Left renal cortex interstitium (tissue), 4 donors: ENCODE measurements at regions not wholly inside any gene's neighbourhood (a gene's known extent, or its start where the extent isn't known, plus 50 kb on each side); places are given as distances from the start of the nearest gene placed in this dataset.
A peak's percentile ranks its signal among the peaks of the same experiment; 100 is the strongest.
"Not testable (repeated sequence)": the region's sequence is repeated elsewhere in the genome, so short reads cannot be mapped to it uniquely, and the experiment has no call there.

ENCODE experiments used
- DNase-seq, 4 donors: peaks; one replicate each; pipeline ENCODE4 v3.0.0-alpha.2; 2013; ENCODE audit warnings: low read depth in 4 of 4, low spot score in 2 of 4, missing footprints in 1 of 4

DNA sequence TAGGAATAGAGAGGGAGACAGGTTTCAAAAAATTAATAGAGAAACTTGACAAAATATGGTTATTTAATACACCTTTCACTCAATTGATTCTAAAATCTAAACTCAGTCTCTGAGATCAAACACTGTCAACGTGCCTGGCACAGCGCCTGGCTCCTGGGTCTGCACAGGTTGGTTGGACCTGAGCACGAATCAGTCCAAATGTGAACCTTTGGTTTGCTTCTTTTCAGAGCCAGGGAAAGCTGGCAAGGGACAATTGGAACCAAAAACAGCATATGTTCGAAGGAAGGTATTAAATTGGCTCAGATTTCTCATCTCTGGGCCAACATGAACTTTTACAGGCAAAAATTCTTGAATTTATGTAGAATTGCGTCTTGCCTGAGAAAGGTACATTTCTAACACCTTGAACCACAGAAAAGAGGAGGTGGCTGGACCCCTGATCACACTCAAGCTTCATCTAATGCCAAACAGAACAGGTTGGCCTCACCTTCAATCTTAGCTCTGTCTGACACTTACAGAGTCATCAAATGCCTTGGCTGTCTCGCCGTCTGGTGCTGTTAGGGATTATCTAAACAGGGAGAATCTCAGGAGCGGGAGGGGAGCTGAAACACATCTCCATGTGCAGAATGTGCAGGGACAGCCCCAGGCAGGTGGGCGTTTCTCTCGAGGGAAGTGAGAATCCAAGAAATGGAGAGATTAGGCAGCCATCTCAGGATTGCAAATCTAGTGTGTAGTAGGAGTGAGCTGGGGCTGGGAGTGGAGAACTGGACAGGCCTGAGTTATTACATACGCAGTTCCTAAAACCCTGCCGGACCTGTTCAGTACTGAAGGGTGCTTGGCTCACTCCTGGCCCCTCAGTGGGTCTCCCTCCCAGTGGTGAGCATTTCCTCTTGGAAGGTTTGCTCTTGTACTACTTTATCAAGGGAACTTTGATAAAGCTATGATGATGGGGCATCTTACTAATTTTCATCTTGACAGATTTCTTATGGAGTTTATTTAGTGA lies 442.2 kb upstream of the B3GAT1 start:
- no peak for DNase-seq

DNA sequence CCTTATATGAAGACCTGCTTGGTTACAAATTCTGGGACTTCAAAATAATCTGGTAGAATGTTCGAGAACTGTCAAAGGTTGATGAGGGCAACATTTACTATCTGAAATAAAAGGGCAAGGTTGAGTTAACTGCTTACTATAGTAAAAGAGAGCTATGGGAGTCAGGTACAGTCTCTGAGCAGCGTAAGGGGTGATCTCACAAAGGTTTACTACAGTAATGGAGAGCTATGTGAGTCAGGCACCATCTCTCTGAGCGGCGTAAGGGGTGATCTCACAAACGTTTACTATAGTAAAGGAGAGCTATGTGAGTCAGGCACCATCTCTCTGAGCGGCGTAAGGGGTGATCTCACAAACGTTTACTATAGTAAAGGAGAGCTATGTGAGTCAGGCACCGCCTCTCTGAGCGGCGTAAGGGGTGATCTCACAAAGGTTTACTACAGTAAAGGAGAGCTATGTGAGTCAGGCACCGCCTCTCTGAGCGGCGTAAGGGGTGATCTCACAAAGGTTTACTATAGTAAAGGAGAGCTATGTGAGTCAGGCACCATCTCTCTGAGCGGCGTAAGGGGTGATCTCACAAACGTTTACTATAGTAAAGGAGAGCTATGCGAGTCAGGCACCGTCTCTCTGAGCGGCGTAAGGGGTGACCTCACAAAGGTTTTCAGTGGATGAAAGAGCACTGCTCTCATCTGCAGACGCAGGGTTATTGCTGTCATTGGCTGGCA lies 439.6 kb upstream of the B3GAT1 start:
- peak in 1 of 4 donors; percentile 87 for DNase-seq

DNA sequence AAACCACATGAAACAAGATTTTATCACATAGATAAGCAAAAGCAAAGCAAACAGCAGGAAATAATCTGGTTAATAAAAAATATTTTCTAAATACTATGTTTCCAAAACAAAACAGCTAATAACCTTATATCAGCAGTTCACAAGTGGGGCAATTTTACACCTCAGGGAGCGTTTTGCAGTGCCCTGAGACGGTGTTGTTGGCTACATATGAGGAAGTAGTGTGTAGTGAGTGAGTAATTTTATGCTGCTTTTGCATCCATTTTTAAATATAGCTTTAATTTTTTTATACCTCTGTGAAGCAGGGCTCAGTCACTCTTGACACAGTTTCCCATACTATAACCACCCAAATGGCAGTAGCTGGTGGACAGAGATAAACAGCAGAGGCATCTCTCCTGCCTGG lies 438.5 kb upstream of the B3GAT1 start:
- no peak for DNase-seq

DNA sequence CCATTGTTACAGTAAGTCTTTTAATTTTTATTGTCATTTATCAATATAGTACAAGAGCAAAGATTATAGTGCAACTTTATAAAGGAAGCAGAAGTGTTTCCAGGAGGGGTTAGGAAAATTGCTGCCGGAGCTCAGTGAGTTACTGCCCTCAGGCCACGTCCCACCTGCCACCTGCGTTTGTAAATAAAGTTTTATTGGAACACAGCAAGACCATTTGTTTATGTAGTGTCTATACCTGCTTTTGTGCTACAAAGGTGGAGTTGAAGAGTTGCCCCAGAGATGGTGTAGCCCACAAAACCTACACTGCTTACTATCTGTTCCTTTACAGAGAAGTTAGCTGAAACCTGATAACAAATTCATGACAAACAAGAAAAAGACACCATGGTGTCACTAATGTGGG lies 437.8 kb upstream of the B3GAT1 start:
- DNase-seq = no peak

DNA sequence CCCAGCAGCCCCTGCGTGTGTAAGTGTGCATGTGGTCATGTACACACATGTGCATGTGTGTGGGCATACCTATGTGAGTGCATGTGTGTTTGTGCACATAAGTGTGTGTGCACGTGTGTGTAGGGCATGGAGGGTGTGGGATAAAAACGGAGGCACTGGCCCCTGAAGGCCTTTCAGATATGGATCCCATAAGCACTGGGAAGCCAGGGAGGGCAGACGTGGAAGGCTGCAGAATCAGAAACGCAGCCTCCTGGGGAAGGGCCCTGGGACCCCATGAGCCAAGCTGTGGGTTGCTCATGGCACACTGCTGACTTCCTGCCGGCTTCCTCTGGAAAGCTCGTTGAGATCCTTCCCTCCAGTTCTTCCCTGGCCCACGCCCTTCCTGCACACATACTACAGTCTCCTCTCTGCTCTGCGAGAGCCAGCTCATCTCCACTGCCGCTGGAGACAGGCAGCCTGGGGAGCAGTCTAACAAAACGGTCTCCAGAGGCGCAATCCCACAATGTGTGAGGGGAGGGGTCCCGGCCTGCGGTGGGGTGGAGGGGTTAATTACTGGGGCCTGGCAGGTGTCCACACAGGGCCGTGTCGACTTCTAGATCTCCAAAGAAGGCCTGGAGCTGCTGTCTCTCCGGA lies 435.2 kb upstream of the B3GAT1 start:
- no peak for DNase-seq

DNA sequence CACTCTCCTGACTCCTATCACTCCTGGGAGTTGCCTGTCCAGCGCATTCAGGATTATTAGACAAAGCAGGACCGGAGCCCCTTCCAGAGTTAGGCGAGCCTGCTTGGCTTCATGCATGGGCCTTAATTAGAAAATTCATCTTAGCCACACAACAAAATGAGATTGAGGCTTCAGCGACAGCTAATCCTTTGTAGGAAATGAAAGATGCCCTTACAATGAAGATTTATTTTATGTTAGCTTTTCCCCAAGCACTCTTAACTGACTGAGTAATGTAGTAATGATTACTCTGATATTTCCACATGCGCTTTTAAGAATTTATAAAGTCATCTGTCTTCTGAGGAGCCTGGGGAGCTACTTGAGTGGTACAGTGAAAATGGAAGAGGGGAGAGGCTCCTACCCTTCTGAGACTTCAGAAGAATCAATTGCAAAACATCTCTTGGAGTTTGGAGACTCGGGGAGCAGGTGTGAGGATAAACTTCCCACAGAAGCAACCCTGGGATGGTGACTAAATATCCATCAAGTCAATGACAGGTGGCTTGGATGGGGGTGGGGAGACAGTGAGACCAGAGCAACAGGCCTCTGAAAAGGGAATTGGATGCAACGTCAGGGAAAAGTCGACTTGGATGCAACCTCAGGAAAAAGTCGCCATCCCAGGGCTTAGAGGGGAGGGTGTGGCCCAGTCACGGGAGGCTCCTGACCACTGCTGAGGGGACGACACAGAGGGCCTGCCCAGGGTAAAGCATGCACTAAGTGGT lies 434.5 kb upstream of the B3GAT1 start:
- no peak for DNase-seq

DNA sequence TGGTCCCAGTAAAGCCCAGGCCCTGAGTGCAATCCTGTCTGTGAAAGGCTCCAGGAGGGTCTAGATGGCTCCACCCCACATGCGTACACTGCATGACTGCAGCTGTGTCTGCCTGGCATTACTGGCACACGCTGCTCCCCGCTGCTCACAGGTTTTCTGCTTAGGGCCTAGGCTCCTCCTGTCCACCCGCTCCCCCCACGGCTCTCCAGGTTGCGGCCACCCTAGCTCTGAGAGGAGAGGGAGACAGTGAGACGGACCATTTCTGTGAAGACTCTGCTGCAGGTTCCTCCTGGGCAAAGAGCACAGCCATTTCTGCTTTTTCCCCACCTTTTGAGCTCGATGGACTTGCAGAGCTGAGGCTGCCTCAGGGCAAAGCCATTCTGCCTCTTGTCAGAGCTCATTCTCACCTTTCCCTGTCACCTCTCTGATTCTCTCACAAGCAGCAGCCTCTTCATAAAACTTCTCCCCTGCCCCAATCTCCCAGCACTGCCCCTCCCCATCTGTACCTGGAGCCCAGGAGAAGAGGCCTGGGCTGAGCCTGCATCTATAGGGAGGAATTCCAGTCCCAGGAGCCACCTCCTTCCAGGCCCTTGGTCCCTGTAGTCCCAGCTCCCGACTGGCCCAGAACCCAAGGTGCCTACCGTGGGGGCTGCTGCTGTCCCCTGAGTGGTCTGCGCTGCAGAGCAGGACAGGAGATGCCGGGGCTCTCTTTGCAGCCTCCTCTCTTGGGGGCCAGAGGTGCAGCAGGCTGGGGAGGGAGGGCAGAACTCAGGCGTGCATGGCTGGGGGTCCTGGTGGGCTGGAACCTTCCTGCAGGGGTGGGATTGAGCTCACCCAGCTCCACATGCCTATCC lies 433.7 kb upstream of the B3GAT1 start:
- DNase-seq = no peak

DNA sequence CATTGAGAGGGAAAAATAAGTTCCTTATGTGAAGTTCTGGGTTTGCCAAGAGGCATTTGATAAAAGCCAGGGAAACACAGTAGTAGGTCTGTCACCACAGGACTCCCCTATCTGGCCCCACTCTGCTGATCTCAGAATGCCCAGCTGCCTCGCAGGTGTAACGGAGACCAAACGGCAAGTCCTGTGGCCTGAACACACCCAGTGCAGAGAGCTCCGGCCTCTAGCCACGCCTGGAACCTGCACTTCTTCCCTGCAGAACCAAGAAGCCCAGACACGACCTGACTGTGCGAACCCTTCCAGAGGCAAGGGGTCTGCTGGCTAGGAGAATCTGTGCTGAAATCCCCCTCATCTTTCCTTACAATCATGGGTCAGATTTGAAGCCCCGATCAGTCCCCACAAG lies 432.8 kb upstream of the B3GAT1 start:
- DNase-seq = no peak

DNA sequence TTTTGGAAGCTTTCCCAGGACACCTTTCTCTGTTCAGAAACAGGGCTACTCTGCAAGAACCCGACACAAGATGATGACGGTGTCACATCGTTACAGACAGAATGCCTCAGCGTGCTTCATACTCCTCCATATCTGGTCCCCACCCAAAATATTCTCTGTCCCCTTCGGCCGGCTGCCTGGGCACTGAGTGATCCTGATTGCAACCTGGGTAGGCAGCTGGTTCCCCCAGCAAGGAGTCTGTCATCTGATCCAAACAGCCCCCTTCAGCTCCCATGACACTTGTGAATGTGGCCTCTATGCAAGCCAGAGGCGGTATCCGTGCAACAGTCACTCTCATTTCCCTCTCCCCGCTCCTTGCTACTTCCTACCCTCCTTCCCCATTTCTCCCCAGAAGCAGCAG lies 431.7 kb upstream of the B3GAT1 start:
- no peak for DNase-seq

DNA sequence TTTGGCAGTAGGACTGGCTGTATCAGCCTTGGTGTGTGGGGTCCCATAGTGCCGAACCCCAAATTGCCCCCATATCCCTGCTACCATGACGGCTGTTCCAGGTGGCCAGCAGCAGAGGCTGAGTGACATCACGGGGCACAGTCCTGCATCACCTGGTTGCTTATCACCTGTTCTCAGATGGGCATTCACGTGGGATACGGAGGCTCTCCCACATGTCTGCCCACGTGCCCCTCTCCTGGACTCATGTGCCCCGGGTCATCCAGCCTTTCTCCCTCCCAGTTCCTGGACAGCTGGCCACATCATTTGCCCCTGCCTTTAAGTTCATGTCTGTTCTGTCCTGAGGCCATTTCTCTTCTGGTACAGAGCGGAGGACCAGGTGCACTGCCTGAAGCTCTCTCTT lies 431.0 kb upstream of the B3GAT1 start:
- DNase-seq = no peak

DNA sequence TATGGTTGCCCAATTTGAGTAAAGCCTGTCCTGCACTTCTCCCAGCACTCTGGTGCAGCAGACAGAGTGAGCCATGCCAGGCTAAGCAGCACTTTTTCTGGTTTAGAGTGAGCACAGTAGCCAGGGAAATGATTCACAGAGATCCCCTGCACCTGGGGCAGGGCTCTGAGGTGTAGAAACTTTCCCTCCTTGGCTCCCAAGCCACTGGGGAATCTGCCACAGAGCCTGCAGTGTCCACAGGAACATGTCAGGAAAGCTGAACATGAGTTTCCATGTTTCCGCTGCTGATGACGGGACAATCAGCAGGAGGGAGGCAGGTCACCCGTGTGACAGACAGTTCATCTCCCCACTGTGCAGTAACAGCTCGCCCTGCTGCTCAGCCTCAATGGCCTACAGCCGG lies 429.9 kb upstream of the B3GAT1 start:
- no peak for DNase-seq

DNA sequence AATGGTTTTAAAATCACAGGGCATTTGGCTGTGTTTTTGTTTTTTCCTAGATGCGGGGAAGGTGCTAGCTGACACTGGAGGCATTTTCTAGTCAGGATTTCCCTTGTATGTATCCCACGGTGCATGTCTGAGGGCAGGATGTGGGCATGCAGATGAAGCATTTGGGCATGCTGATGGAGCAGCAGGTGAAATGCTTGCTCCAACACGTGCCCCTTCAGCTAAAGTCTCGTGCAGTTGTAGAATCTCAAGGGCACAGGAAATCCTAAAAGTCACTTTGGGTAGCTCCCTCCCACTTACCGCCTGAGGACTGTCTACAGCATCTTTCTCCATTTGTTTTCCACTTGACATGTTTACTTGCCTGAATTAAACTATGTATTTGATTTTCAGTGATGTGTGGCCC lies 429.4 kb upstream of the B3GAT1 start:
- DNase-seq = no peak

DNA sequence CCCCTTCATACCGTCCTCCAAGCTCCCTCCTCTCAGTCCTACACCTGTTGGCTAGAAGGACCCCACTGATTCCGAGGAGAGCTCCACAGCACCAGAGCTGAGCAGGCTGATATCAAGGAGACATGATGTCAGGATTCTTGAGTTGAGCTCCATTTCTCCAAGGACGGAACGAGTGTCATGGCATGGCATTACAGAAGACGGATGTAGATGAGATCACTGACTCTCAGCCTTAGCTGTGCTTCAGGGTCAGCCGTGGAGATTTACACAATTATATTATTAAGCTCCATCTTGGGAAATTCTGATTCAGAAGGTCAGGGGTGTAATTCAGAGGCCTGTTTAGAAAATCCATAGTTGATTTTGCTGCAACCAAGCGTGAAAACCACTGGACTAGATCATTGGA lies 428.9 kb upstream of the B3GAT1 start:
- no peak for DNase-seq

DNA sequence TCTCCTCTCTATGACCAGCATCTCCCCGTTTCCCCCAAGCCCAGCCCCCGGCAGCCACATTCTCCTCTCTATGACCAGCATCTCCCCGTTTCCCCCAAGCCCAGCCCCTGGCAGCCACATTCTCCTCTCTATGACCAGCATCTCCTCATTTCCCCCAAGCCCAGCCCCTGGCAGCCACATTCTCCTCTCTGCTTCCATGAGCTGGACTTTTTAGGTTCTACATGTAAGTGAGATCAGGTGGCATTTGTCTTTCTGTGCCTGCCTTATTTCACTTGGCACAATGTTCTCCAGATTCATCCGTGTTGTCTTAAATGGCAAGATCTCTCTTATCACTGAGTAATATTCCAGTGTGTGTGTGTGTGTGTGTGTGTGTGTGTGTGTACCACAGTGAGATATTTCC lies 428.1 kb upstream of the B3GAT1 start:
- DNase-seq = not testable (repeated sequence)

DNA sequence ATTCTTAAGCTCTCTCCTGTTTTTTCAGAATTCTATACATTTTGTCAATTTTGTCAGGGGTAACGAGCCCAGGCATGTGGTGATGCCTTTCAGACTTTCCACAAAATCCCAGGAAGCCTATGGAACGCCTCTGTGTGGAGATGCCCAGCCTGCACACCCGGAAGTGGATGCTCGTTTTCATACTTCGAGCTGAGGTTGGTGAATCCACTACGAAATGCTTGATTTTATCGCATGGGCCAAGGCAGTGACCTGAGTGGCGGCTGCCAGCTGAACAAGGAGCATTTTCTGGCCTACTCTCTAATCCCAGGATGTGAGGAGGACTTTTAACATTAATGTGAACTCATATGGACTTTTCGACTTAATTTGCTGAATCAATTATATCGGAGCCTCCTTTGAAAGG lies 426.7 kb upstream of the B3GAT1 start:
- DNase-seq = no peak

DNA sequence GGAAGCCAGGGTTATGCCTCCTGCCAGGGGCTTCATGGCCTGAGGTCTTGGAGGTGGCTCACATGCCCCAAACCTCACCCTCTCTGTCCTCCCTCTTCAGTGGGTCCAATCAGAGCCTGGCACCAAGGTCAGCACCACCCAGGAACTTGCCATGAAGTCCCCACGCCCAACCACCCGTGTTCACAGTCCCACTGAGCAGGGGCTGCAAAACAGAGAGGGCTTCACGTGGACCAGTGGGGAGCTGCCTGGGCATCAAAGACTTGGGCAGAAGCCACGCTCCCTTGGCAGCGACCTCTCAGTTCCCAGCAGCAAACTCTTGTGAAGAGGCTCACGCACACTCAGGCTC lies 425.8 kb upstream of the B3GAT1 start:
- no peak for DNase-seq

DNA sequence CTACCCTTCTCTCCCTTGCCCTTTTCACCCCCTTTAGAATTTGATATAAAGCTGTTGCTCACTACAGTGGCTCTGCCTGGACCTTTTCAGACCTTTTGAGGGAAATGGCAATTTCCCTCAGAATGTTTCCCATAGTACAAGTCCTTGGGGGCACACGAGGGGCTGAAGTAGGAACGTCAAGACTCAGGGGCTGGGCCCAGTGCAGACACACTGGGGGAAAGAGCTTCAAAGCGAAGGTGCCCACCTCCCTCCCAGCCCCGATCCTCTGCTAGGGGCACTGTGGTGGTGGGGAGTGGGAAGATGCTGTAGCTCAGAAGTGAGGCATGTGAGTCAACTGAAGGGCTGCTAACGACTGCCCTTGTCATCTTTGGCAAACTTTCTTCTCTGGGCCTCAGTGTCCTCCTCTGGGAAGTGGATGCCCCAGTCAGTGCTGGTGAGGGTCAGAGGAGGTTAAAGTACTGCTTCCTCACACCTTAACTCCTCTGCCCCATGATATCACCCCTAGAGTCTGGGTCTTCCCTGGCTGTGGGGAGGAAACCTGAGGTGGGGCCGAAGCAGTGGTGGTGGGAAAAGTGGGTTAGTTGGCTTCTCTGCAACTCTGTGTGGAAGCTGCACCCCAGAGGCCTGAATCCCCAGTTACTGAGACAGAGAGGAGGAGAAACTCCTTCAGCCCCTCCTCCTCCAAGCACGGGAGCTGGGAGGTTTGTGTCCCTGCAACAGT lies 425.3 kb upstream of the B3GAT1 start:
- DNase-seq = no peak

DNA sequence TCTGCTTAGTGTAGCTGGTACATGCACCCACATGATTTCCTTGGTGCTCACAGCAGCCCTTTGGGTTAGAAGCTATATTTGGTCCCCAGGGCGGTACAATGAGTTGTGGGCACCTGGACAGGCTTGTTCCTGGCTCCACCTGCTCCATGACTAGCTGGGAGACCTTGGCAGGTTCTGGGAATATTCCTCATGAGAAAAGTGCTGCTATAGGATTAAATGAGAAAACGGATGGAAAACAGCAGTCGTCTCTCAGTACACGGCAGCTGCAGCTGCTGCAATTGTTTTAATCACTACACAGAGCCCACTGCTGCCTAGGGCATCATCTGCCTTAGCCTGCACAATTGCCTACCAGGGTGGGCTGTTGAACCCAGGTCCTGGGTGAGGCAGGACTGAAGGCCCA lies 424.5 kb upstream of the B3GAT1 start:
- DNase-seq = no peak

DNA sequence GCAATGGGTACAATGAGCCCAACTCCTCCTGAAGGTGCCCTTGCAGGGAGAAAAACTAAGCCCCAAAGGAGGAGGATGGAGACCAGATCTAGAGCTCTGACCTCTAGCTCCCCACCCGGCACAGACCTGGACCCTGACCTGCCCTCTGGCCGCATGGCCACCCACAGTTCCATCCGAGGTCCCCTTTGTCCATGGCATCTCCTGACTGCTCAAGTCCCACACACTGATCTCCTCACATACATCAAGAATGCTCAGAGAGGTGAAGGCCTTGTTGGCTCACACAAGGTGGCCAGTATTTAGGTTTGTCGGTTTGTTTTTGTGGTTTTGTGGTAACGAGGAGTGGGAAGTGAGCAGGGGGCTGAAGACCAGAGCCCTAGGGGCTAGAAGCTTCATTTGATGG lies 423.5 kb upstream of the B3GAT1 start:
- no peak for DNase-seq
